GM12875 (cell line): ENCODE measurements at regions not wholly inside any gene's neighbourhood (a gene's known extent, or its start where the extent isn't known, plus 50 kb on each side); places are given as distances from the start of the nearest gene placed in this dataset.

ENCODE experiments used
- H3K4me3 ChIP-seq: one replicate; pipeline ENCODE4 v1.5.1; 2011; ENCODE audit warnings: low read depth, low read length, control low read depth
- TF ChIP-seq, protein P1 (sequence below): IDR thresholded peaks from 2 replicates; pipeline ENCODE4 v1.5.1; 2011; ENCODE audit warnings: low read depth, mild to moderate bottlenecking, control low read depth, inconsistent platforms, low read length, moderate library complexity, borderline replicate concordance; ENCODE audit not compliant: insufficient read depth

DNA sequence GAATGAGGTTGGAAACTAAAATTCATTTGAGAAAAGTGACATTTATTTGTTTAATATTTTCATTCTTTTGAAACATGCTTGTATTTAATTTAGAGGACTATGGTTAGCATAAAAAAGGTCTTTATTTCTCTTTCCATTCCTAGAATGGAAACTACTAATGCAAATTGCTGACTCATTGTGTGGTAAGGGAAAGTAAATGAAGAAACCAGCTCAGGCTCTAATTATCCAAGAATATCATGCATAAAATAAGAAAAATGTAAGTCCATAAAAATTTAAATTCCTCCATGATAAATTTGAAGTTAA lies 777.0 kb upstream of the SLITRK1 start:
- TF ChIP-seq, protein P1, sequence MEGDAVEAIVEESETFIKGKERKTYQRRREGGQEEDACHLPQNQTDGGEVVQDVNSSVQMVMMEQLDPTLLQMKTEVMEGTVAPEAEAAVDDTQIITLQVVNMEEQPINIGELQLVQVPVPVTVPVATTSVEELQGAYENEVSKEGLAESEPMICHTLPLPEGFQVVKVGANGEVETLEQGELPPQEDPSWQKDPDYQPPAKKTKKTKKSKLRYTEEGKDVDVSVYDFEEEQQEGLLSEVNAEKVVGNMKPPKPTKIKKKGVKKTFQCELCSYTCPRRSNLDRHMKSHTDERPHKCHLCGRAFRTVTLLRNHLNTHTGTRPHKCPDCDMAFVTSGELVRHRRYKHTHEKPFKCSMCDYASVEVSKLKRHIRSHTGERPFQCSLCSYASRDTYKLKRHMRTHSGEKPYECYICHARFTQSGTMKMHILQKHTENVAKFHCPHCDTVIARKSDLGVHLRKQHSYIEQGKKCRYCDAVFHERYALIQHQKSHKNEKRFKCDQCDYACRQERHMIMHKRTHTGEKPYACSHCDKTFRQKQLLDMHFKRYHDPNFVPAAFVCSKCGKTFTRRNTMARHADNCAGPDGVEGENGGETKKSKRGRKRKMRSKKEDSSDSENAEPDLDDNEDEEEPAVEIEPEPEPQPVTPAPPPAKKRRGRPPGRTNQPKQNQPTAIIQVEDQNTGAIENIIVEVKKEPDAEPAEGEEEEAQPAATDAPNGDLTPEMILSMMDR, result no peak
- H3K4me3 ChIP-seq, result no peak overlapping the region

DNA sequence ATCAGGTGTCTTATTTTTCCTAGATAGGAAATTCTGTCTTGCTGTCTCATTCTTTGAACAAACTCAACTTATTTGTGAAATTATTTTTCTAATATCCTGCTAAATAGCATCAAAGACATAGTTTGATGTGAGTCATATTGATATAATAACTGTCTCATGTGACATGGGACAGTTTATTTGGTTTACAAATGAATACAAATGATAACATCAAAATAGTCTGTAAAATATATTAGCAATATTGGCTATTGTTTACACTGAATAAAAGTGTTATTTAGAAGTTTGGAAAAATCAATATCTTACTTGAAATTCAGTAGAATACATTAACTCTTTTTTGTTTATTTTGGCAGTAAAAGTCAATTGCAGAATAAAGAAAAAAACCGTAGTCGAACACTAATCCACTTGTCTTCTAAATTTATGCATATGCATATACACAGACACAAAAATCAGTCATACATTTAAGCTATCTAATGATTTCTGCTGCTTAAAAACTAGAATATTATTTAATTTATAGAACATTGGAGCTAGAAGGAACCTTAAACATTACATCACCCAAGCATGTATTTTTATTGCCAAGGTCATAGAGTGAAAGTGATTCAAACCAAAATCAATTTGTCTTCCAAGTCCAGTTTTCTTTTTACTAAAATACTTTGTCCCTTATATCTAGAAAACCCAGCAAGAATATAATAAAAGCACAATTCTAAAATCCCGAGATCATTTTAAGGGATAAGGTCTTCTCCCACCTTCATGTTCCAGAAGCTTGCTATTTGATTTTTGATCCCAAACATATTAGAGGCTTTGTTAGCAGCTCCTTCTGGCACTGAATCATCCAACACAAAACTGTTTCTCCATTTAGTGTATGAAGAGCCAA lies 776.5 kb upstream of the SLITRK1 start:
- no peak overlapping the region for H3K4me3 ChIP-seq
- TF ChIP-seq, protein P1, result no peak

DNA sequence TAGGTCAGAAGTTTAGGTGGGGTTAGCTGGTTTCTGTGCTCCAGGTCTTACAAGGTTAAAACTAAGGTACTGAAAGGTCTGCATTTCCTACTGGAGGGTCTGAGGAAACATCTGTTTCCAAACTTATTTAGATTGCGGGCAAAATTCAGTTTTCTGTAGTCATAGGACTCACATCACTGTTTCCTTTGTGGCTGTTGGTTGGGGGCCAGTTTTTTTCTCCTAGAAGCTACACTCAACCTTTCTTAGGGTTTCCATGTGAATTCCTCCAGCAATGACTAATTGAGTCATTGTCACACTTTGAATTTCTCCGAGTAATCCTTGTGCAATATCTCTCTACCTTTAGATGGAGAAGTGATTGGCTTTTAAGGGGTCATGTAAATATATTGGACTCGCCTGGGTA lies 773.4 kb upstream of the SLITRK1 start:
- TF ChIP-seq, protein P1, result no peak
- H3K4me3 ChIP-seq, result no peak overlapping the region

DNA sequence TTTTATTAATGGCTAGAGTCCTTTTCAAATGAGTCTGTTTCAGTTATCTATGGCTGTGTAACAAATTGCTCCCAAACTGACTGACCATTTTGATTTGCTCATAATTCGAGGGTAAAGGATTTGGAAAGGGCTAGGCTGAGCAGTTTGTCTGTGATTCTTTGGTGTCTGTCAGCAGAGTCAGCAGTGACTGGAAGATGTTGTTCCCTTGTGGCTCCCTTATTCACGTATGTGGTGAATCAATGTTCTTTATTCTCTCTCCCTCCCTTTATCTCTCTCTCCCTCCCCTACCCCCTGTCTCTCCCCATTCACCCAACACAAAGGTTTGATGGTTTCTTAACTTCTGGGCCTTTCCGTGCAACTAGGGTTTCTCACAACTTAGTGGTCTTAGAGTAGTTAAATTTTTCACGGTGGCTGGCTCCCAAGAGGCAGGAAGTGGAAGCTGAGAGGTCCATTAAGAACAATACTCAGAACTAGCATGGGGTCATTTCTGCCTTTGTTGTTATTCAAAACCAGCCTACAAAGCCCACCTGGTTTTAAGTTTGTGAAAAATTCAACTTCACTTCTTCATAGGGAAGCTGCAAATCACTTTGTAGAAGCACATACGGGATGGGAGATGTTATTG lies 772.5 kb upstream of the SLITRK1 start:
- TF ChIP-seq, protein P1, result no peak
- no peak overlapping the region for H3K4me3 ChIP-seq

DNA sequence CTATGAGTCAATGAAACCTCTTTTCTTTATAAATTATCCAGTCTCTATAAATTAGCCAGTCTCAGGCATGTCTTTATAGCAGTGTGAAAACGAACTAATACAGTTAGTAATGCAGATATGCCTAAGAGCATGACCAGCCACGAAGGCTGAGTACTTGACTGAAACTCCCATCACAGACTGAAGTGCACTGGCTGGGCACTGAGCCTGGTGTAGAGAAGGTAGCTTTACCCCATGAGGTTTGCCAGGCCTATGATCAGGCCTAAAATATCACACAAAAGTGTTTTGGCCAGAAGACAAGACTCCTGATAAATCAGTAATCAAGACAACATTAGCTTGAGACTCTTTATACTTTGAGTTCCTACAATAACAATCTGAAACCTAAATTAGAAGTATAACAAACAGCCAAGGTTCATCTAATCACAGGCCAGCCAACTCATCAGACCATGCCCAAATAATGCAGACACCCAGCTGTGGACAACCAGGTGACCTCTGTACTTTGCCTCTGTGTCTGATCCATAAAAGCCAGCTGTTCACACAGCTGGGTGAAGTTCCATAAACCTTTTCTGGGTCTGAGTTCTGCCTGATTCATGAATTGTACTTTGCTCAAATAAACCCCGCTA lies 771.8 kb upstream of the SLITRK1 start:
- TF ChIP-seq, protein P1, result no peak
- no peak overlapping the region for H3K4me3 ChIP-seq

DNA sequence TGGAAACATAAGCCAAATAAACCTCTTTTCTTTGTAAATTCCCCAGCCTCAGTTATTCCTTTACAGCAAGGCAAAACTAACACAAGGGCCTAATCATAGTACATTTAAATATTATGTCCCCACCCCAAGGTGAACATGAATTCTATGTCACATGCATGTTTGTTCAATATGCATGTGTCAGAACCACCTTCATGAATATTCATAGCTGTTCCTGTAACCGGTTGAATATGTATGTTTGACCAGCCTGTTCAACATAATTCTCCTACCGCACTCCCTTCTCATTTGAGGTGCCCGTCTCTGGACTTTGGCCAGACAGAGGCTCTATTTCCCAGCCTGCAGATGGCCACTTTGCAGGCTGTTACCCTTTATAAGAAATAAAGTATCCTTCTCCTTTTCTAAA lies 769.4 kb upstream of the SLITRK1 start:
- H3K4me3 ChIP-seq, result no peak overlapping the region
- TF ChIP-seq, protein P1, result no peak
